ENCODE measurements at regions not wholly inside any gene's neighbourhood (a gene's known extent, or its start where the extent isn't known, plus 50 kb on each side); places are given as distances from the start of the nearest gene placed in this dataset.

DNA sequence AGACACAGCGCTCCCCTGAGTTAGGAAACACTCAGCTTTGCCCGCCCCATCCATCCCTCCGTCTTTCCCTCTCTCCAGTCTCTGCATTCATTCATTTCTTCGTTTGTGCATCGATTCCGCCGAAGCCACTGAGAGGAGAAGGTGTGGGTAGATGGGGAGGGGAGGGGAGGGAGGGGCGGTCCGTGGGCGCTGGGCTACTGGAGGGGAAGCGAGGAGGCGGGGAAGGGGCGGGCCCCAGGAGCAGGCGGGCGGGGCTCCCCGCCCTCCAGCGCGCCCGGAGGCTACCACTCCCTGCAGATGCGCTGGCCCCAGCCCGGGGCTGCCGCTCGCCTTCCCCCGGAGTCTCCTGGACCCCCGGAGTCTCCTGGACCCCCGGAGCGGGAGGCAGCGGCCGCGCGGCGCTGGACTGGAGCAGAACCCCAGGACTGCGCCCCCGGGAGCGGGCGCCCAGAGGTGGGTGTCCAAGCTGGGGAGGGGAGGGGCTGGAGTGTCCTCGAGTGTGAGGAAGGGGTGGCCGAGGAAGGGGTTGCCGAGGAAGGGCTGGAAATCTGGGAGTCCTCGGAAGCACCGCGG is 159.5 kb downstream of the C9orf152 start (continued):
- TF ChIP-seq, protein P1, sequence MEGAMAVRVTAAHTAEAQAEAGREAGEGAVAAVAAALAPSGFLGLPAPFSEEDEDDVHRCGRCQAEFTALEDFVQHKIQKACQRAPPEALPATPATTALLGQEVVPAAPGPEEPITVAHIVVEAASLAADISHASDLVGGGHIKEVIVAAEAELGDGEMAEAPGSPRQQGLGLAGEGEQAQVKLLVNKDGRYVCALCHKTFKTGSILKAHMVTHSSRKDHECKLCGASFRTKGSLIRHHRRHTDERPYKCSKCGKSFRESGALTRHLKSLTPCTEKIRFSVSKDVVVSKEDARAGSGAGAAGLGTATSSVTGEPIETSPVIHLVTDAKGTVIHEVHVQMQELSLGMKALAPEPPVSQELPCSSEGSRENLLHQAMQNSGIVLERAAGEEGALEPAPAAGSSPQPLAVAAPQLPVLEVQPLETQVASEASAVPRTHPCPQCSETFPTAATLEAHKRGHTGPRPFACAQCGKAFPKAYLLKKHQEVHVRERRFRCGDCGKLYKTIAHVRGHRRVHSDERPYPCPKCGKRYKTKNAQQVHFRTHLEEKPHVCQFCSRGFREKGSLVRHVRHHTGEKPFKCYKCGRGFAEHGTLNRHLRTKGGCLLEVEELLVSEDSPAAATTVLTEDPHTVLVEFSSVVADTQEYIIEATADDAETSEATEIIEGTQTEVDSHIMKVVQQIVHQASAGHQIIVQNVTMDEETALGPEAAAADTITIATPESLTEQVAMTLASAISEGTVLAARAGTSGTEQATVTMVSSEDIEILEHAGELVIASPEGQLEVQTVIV (IDR thresholded peaks at IDR 0.05; ENCODE audit: borderline replicate concordance, partially characterized antibody) = no peak
- TF ChIP-seq, protein P2, sequence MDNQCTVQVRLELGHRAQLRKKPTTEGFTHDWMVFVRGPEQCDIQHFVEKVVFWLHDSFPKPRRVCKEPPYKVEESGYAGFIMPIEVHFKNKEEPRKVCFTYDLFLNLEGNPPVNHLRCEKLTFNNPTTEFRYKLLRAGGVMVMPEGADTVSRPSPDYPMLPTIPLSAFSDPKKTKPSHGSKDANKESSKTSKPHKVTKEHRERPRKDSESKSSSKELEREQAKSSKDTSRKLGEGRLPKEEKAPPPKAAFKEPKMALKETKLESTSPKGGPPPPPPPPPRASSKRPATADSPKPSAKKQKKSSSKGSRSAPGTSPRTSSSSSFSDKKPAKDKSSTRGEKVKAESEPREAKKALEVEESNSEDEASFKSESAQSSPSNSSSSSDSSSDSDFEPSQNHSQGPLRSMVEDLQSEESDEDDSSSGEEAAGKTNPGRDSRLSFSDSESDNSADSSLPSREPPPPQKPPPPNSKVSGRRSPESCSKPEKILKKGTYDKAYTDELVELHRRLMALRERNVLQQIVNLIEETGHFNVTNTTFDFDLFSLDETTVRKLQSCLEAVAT (IDR thresholded peaks at IDR 0.05) = no peak
- TF ChIP-seq ETV6 (conservative IDR thresholded peaks at IDR 0.05 in 1 of 2, IDR thresholded peaks at IDR 0.05 in 1 of 2; ENCODE audit: borderline replicate concordance in 1 of 2, low read depth in 1 of 2) = no peak
- TF ChIP-seq, protein P3, sequence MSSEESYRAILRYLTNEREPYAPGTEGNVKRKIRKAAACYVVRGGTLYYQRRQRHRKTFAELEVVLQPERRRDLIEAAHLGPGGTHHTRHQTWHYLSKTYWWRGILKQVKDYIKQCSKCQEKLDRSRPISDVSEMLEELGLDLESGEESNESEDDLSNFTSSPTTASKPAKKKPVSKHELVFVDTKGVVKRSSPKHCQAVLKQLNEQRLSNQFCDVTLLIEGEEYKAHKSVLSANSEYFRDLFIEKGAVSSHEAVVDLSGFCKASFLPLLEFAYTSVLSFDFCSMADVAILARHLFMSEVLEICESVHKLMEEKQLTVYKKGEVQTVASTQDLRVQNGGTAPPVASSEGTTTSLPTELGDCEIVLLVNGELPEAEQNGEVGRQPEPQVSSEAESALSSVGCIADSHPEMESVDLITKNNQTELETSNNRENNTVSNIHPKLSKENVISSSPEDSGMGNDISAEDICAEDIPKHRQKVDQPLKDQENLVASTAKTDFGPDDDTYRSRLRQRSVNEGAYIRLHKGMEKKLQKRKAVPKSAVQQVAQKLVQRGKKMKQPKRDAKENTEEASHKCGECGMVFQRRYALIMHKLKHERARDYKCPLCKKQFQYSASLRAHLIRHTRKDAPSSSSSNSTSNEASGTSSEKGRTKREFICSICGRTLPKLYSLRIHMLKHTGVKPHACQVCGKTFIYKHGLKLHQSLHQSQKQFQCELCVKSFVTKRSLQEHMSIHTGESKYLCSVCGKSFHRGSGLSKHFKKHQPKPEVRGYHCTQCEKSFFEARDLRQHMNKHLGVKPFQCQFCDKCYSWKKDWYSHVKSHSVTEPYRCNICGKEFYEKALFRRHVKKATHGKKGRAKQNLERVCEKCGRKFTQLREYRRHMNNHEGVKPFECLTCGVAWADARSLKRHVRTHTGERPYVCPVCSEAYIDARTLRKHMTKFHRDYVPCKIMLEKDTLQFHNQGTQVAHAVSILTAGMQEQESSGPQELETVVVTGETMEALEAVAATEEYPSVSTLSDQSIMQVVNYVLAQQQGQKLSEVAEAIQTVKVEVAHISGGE (CRISPR knock-in tag; IDR thresholded peaks at IDR 0.05) = no peak
- no peak for TF ChIP-seq SUZ12 (IDR thresholded peaks at IDR 0.05; ENCODE audit: unreplicated experiment)
- no peak for TF ChIP-seq NR2C2 (IDR thresholded peaks at IDR 0.05; ENCODE audit: borderline replicate concordance, control insufficient read depth, insufficient read length, low read depth)
- TF ChIP-seq WRNIP1 (IDR thresholded peaks at IDR 0.05; ENCODE audit: borderline replicate concordance, low read depth, low read length) = no peak
